Fibroblast of upper back skin (primary cell): ENCODE measurements at regions not wholly inside any gene's neighbourhood (a gene's known extent, or its start where the extent isn't known, plus 50 kb on each side); places are given as distances from the start of the nearest gene placed in this dataset.
"Not testable (repeated sequence)": the region's sequence is repeated elsewhere in the genome, so short reads cannot be mapped to it uniquely, and the experiment has no call there.

Experiments used
- DNase-seq: peaks from one replicate; pipeline ENCODE4 v3.0.0-alpha.2; 2013

DNA sequence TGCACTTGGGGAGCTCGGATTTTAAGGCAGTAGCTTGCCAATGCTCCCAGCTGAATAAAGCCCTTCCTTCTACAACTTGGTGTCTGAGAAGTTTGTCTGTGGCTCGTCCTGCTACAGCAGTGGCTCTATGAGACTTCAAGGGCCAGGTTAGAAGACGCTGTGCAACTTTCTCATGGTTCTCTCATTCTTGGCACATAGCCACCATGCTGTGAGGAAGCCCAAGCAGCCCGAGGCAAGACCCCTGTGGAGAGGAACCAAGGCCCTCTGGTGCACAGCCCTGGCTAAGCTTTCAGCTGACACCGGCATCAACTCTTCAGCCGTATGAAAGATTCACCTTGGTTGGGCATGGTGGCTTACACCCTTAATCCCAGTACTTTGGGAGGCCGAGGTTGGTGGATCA is 116.9 kb upstream of the EEF2KMT start:
- DNase-seq = no peak

DNA sequence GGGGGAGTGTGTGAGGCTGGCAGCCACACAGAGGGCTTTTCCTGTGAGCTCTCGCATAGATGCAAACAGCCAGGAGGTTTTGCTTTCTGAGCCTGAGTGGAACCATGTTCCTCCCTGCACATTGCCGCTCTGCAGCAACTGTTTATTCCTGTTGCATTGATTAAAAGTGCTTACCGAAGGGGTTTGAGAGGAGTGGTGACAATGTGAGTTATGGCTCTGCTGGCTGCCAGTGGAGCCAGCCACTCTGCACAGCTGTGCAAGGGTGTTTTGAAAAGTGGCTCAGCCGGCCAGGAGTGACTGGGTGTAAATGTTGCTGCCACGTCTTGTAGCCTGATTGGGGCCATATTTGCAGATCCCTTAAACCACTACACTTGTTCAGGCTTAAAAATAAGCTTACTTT is 114.9 kb upstream of the EEF2KMT start:
- DNase-seq = not testable (repeated sequence)

DNA sequence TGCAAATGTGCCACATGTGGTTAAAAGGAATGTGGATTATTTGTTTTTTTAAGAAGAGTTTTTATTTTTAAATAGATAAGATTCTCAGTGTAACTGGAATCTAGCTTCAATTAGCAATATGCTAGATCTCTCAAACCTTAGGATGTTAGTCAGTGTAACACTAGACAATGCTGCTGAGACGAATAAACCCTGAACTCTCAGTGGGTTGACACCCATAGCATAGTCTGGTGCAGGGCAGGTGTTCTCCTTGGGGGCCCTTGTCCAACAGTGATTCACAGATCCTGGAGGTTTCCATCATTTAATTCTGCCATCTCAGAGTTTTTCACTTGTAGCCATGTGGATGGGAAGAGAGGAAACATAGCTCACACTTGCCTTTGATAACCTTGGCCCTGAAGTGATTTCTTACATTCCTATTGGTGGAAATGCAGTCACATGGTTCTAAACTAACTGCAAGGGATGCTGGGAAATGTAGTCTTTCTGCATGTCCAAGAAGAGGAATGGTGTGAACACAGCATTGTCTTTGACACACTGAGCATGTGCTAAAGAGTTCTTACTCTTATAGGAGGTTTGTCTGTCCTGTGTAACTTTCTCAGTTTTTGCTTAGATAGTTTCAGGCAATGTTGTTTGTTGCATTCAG is 110.4 kb upstream of the EEF2KMT start:
- DNase-seq = not testable (repeated sequence)

DNA sequence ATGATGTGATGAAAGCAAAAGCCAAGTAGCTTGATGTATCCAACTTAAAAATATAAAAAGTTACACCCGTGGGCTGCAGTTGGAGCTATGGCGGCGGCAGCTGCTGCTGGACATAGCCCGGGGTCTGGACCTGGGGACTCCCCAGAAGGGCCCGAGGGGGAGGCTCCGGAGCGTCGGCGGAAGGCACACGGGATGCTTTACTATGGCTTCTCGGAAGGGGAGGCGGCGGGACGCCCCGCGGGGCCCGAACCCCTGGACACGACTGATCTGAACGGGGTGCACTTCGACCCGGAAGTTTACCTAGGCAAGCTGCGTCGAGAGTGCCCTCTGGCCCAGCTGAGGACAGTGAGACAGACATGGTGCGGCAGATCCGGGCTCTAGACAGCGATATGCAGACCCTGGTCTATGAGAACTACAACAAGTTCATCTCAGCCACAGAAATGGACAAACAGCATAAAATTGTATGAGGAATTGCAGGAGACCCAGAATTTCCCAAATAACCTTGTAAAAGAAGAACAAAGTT is 109.5 kb upstream of the EEF2KMT start:
- no peak for DNase-seq

DNA sequence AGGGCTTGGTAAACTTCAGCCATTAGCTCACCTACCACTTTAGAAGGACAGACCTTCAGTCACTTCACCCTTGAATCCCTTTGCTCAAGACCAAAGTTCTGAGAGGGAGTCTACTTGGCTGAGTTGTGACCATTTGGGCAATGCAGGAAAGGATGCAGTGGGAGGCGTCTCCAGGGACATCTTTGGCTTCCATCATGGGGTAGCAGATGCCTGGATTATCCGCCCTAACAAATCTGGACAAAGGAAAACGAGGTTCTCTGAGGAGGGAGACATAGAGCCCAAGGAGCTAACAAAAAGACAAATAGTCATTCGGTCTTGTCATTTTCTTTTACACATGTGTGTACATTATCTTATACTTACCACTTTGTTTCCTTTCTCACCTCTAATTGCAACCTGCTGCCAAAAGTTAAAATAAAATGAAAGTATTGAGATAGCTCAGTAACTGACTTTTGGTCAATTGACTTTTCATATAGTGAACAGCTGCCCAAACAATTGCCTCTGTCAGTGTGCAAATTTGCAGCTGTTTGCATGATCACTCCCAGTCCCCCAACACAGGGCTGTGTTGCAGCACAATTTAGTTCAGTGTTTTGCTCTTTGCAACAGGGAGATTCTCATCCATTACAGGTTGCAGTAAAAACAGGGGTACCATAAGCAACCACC is 108.9 kb upstream of the EEF2KMT start:
- DNase-seq = no peak

DNA sequence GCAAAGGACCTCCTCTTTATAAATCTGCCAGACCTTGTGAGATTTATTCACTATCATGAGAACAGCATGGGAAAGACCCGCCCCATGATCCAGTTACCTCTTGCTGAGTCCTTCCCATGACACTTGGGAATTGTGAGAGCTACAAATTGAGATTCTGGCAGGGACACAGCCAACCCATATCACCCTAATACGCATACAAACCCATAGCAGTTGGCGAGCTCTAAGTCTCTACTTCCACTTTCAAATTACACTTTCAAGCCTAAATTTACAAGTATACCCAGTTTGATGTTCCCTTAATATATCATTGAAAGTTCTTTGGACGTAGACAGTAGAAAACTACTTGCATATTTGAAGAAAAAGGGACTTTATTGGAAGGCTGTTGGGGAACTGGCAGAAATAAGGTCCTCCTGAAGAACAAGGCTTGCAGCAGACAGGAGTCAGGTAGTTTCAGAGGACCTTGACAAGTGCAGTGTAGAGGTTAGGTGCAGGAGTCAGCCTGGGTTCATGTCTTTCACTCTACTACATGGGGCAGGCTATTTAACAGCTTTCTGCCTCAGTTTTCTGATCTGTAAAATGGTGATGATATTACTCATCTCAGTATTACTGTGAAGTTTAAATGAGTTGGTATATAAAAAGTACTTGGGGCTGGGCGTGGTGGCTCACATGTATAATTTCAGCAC is 107.9 kb upstream of the EEF2KMT start:
- no peak for DNase-seq

DNA sequence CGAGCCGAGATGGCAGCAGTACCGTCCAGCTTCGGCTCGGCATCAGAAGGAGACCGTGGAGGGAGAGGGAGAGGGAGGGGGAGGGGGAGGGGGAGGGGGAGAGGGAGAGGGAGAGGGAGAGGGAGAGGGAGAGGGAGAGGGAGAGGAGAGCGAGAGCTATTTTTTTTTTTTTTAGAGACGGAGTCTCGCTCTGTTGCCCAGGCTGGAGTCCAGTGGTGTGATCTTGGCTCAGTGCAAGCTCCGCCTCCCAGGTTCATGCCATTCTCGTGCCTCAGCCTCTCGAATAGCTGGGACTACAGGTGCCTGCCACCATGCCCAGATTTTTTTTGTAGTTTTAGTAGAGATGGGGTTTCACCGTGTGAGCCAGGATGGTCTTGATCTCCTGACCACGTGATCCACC is 106.1 kb upstream of the EEF2KMT start:
- DNase-seq = not testable (repeated sequence)

DNA sequence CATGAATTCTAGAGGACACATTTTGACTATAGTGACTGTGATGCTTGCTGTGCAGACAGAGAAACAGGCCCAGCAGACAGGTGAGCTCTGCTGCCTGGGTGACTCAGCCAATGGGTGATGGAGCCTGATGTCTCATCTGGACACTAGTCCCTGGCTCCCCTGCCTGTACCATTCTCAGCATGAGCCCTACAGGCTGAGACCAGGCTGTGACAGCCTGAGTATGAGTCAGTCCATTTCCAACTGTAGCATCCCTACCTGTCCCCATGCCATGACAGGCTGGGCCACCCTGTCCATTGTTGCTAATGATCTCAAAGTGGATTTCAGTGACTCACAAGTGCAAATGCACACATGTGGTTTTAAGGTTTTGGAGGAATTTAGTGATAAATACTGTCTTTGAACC is 102.5 kb upstream of the EEF2KMT start:
- no peak for DNase-seq

DNA sequence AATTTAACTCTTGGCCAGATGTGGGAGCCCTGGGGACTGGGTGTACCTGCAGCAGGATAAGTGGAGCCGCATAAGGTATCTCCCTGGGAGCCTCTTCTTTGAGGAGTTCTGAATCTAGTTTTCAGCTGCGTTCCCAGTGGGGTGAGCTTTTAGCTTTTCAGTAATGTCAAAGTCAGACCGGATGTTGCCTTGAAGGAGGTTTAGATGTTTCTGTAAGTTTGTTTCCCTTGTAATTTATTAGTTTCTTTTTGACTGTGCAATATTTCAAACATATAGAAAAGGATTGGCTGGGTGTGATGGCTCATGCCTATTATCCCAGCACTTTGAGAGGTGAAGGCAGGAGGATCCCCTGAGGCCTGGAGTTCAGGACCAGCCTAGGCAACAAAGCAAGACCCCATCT is 98.6 kb upstream of the EEF2KMT start:
- no peak for DNase-seq

DNA sequence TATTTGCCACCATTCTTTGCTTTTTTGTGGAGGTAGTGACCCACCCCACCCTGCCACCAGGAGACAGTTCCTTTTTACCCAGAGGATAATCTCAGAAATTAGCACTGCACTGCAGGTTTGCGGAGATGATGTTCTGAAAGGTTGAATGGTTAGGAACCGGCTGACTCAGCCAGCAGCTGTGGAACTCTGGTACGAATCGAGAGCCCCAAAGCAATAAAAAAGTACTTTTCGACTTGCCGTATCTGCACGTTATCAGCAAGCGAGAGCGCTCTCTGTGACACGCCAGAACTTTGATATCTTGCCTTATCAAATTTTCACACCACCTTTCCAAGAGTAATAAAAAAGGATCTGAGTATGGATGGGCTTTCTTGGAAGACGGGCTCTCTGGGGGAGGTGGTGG is 96.3 kb upstream of the EEF2KMT start:
- no peak for DNase-seq

DNA sequence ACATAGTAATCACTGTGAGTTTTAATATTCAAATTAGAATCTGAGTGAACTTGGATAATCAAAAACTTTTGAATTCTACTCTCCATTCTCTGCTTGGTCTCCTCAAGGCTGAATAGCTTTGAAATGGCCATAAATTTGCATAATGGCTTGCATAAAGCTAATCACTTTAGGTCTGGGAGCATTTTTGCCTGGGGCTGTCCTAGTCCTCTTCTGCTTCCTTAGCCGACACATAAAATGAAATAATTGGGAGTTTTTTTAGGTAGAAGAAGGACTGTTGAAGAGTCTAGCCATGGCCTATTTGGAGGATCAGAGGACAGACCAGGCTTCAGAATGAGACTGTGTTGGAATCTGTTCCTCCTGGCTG is 91.4 kb upstream of the EEF2KMT start:
- no peak for DNase-seq

DNA sequence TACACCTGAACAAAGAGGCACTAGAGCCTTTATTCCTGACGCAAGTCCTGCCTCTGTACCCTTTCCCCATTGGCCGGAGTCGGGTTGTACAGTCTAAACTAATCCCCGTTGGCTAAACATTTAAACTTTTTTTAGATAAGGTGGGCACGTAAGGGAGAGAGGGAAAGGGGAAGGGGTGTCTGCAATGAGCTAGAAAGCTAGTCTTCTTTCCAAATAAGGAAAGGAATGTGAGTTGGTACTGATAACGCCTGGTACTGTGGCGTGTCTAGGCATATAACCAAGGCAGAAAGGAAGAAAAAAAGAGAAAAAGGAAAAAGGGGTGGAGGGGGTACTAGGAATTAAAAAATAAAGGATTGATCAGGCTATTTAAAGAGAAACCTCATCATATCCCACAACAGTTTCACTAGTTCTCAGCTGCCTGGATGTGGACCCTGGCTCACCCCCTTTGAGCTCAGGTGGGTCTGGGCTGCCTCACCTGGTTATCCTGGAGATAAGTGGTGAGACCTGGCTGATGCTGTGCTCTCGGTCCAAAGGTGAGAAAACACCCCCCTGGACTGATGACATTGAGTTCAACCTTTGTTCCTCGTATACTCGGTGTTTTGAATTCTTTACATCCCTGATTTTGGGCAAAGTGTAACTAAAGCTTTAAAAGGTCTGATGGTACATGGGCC is 90.9 kb upstream of the EEF2KMT start:
- no peak for DNase-seq

DNA sequence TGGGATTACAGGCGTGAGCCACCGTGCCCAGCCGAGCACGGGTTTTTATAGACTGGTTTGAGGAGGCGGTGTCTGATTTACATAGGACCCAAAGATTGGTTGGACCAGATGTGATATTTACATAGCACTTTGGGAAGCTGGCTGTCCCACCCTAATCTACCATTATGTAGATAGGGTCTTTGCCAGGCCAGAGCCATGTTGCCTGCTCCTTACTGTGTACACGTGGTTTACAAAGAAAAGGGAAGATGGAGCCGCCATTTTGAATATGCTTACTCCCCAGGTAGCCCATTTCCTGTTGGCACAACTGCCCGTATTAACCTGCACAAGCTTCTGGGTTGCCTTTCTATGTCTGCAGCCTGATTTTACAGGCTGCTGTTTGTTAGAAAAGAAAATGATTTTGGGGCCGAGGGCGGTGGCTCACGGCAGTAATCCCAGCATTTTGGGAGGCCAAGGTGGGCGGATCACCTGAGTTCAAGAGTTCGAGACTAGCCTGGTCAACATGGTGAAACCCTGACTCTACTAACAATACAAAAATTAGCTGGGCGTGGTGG is 89.9 kb upstream of the EEF2KMT start:
- no peak for DNase-seq

DNA sequence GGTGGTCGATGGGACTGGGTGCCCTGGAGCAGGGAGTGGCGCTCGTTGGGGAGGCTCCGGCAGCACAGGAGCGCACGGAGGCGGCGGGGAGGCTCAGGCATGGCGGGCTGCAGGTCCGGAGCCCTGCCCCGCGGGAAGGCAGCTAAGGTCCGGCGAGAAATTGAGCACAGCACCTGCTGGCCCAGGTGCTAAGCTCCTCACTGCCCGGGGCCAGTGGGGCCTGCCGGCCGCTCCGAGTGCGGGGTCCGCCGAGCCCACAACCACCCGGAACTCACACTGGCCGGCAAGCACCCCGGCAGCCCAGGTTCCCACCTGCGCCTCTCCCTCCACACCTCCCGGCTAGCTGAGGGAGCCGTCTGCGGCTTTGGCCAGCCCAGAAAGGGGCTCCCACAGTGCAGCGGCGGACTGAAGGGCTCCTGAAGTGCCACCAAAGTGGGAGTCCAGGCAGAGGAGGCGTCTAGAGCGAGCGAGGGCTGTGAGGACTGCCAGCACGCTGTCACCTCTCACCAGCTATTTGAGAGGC is 88.8 kb upstream of the EEF2KMT start:
- DNase-seq = no peak

DNA sequence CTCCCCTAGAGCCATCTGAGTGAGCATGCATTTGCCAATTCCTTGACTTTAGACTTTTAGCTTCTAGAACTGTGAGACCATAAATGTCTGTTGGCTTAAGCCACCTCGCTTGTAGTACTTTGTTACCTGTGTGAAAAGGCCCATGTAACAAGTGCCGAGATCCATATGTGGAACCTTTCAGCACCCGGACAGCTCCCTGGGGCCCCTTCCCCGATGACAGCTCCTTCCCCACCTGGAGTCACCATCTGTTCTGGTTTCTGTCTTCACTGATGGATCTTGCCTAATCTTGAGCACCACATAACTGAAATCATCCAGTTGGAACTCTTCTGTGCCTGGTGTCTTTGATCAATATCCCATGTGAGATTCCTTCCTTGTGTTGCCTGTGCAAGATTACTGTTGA is 78.9 kb upstream of the EEF2KMT start:
- DNase-seq = no peak

DNA sequence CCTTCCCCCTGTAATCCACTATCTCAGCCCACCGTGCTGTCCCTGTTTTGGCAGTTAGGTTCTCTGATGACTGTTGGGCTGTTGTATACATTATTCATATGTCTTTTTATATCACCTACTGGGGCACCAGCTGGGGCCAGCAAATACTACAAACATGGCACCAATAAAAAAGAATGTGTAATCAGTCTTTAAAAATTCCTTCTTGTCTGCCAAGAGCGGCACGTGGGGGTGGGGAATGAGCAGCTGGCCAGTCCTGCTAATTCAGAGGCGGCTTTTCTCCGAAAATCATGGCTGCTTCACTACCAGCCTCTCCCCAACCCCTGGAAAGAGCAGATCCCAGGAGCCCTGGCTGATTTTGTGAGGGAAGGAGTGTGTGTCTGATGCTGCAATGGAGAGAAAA is 77.7 kb upstream of the EEF2KMT start:
- DNase-seq = no peak

DNA sequence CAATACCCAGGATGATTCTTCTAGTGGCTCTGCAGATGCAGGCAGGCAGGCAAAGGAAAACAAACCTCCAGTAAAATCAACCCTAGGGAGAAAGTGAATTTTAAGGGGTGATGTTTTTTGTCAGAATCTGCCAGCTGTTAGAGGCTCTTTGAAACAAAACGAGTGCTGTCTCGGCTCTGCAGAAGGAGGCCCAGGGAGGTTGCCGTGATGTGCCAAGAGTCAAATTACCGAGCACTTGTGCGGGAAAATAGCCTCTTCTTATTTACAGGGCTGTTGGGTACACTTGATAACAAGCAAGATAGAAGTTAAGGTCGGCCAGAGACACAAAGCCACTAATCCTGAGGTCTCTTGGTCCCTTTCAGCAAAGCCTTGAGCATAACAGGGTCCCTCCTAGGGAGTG is 68.9 kb upstream of the EEF2KMT start:
- DNase-seq = no peak

DNA sequence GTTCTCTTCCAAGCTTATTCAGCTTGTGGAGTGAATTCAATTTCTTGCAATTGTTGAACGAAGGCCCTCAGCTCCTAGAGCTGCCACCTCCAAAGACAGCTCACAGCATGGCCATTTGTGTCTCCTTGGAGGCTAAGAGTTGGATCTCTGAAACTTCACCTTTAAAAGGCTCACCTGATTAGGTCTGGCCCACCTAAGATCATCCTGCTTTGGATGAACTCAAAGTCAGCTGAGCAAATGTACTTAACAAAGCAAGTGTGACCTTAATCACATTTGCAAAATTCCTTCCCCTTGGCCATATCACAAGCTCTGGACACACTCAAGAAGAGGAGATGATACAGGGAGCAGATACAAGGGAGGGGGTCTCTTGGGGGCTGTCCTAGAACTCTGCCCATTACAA is 67.8 kb upstream of the EEF2KMT start:
- DNase-seq = not testable (repeated sequence)

DNA sequence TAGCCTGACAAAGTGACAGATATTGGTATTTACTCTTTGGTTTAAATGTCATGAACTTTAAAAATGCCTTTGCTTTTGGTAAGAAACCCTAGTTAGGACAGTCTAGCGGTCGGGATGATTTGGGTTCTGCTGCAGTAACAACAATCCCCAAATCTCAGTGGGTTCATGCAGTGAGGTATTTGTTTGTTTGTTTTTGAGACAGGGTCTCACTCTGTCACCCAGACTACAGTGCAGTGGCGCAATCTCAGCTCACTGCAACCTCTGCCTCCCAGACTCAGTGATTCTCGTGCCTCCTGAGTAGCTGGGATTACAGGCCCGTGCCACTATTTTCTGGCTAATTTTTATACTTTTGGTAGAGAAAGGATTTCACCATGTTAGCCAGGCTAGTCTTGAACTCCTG is 65.2 kb upstream of the EEF2KMT start:
- not testable (repeated sequence) for DNase-seq

DNA sequence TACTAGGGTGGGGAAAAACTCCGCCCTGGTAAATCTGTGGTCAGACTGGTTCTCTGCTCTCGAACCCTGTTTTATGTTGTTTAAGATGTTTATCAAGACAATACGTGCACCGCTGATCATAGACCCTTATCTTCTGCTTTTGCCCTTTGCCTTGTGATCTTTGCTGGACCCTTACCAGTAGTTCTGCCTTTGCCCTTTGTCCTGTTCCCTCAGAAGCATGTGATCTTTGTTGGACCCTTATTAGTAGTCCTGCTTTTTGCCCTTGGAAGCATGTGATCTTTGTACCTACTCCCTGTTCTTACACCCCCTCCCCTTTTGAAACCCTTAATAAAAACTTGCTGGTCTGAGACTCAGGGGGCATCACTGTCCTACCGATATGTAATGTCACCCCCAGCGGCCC is 64.3 kb upstream of the EEF2KMT start:
- DNase-seq = not testable (repeated sequence)

DNA sequence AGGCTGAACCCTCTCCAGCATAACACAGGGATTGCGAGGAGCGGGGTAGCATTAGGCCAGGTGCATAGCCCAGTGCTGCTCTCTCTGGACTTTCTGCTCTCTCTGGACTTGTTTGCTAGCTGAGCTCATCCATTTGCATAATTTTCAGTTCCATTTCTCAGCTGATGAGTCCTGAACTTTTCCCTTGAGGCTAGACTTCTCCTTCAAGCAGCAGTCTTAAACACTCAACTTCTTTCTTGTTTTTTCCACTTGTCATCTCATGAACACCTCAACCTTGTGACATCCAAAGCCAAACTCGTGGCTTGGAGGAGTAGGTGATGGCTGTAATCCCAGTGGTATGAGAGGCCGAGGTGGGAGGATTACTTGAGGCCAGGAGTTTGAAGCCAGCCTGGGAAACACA is 62.4 kb upstream of the EEF2KMT start:
- DNase-seq = not testable (repeated sequence)

DNA sequence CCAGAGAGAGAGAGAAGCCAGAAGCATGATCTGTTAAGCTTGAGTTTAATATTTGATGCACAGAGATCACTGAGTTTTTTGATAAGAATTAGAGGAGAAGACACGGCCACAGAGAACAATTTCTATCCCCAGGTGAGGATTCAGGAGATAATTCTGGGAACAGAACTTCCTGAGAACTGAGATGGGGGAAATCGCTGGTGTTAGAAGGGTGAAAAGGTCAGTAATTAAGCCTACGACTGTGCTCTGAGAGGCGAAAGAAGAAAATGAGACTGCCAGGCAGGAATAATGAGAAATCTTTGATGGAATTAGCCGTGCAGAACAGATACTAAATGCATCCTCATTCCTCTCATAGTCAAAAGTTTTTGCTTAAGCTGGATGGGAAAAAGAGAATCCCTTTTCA is 61.9 kb upstream of the EEF2KMT start:
- not testable (repeated sequence) for DNase-seq

DNA sequence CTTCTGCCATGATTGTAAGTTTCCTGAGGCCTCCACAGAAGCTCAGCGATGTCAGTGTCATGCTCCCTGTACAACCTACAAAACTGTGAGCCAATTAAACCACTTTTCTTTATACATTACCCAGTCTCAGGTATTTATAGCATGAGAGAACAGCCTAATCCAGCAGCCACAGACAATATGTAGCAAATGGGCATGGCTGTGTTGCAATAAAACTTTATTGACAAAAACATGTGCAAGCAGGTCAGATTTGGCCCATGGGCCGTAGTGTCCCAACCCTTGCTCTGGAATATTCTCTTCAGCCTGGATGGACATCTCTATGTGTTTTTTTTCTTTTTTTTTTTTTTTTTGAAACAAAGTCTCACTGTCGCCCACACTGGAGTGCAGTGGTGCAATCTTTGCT is 60.9 kb upstream of the EEF2KMT start:
- DNase-seq = no peak
